ENCODE measurements at regions not wholly inside any gene's neighbourhood (a gene's known extent, or its start where the extent isn't known, plus 50 kb on each side); places are given as distances from the start of the nearest gene placed in this dataset.

DNA sequence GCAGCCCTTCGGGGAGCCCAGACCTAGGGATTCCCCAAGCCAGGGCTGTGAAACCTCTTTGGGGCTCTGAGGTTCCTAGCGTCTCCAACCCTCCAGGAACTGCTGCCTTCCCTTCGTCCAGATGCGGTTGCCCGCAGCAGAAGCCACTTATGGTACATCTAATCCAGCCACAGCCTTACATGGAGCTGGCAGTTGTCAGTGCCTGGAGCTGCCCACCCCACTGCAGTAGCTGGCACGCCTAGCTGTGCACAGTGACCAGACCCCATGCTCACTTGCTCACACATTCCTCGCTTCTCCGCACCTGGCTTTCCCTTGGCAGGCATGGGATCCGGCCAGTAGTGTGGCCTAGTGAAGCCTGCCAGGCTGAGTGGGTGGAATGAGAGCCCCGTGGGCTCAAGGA is 547.6 kb downstream of the TBC1D32 start:
- TF ChIP-seq CTCF (optimal IDR thresholded peaks at IDR 0.05 in 1 of 3, IDR thresholded peaks at IDR 0.05 in 1 of 3, conservative IDR thresholded peaks at IDR 0.05 in 1 of 3; ENCODE audit: extremely low read depth in 1 of 3, insufficient read depth in 2 of 3, low read length in 3 of 3) (no peak), EZH2 (IDR thresholded peaks at IDR 0.05; ENCODE audit: low read length) (no peak)

All from keratinocyte (primary cell).